WI38 (cell line): ENCODE measurements at regions not wholly inside any gene's neighbourhood (a gene's known extent, or its start where the extent isn't known, plus 50 kb on each side); places are given as distances from the start of the nearest gene placed in this dataset.
"Not testable (repeated sequence)": the region's sequence is repeated elsewhere in the genome, so short reads cannot be mapped to it uniquely, and the experiment has no call there.

ENCODE experiments used
- H3K4me3 ChIP-seq: 2 replicates; pipeline ENCODE4 v1.5.1; 2011; ENCODE audit warnings: low read depth, mild to moderate bottlenecking, control low read depth, low read length
- TF ChIP-seq, protein P1 (sequence below): IDR thresholded peaks from 2 replicates; pipeline ENCODE4 v1.5.1; 2012; ENCODE audit warnings: low read depth, mild to moderate bottlenecking, control low read depth, low read length

DNA sequence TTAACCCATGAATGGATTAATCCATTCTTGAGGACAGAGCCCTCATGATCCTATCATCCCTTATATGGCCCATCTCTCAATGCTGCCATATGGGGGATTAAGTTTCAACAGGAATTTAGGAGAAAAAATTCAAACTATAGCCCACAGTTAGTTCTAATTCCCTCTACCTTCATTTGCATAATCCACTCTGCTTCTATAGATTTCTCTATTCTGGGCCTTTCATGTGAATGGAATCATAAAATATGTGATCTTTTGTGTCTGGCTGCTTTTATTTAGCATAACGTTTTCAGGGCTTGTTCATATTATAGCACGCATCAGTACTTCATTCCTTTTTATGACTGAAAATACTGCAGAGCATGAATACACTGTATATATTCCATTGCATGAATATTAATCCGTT is 55.4 kb downstream of the CTSL start:
- no peak overlapping the region for H3K4me3 ChIP-seq
- TF ChIP-seq, protein P1, sequence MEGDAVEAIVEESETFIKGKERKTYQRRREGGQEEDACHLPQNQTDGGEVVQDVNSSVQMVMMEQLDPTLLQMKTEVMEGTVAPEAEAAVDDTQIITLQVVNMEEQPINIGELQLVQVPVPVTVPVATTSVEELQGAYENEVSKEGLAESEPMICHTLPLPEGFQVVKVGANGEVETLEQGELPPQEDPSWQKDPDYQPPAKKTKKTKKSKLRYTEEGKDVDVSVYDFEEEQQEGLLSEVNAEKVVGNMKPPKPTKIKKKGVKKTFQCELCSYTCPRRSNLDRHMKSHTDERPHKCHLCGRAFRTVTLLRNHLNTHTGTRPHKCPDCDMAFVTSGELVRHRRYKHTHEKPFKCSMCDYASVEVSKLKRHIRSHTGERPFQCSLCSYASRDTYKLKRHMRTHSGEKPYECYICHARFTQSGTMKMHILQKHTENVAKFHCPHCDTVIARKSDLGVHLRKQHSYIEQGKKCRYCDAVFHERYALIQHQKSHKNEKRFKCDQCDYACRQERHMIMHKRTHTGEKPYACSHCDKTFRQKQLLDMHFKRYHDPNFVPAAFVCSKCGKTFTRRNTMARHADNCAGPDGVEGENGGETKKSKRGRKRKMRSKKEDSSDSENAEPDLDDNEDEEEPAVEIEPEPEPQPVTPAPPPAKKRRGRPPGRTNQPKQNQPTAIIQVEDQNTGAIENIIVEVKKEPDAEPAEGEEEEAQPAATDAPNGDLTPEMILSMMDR, result no peak

DNA sequence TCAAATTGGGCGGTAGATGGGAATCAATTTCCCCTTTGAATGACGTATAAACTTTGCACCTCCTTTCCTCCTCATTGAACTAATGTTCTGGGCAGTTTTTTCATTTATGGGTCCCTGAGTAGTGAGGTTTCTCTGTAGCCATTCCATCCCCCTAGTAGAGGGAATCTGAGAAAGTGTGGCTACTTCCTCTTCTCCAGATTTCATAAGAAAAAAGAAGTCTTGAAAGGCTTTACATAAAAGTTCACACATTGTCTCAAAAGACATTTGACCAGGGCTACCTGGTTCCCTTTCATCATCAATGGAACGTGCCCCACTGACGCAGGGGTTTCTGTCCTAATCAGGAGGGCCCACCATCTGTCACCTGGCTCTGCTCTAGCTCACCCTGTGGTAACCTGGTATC is 57.3 kb downstream of the CTSL start:
- H3K4me3 ChIP-seq, result no peak overlapping the region
- TF ChIP-seq, protein P1, result no peak

DNA sequence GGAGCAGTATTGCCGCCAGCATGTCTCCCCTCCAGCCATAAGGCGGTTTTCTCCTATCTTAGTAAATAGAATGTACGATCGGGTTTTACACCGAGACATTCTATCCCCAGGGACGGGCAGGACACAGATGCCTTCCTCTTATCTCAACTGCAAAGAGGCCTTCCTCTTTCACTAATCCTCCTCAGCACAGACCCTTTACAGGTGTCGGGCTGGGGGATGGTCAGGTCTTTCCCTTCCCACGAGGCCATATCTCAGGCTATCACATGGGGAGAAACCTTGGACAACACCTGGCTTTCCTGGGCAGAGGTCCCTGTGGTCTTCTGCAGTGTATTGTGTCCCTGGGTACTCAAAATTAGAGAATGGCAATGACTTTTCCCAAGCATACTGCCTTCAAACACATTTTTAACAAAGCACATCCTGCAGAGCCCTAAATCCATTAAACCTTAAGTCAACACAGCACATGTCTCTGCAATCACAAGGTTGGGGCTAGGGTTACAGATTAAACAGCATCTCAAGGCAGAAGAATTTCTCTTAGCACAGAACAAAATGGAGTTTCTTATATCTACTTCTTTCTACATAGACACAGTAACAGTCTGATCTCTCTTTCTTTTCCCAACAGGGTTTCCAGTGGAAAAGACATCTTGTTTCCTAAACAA is 59.5 kb downstream of the CTSL start:
- H3K4me3 ChIP-seq, result not testable (repeated sequence)

DNA sequence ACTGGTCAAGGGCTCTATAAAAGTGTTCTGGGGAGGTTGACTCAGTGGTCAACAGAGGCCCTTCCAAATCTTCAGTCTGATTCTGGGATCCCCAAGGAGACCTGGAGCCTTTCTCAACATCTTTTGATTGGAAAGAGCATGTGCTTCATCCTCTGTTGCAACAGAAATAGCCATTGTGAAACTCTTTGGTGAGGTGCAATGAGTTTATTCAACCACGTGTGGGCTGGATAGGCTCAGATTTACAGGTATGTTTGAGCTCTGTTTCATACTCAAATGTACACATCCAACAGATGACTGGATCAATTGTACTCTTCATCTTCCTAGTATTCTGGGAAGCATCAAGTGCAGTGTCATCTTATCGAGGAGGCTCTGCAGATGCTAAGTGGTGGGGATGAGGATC is 60.5 kb downstream of the CTSL start:
- no peak overlapping the region for H3K4me3 ChIP-seq
- TF ChIP-seq, protein P1, result no peak

DNA sequence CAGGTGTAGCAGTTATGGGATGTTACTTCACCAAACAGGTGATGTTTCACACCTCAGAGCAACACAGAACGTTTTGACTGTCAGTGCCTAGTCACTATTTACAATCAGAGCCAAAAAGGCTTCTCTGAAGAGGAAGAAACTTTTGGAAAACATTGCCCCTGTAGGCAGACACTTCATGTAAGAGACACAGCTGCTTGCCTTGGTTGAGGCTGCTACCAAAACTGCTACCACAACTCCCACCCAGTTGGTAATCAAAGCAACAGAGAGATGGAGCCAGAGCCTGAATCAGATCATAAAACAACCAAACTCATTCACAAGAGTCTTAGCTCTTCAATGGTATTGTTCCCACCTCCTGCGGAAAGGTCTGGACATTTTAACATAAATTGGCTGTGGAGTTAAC is 61.0 kb downstream of the CTSL start:
- TF ChIP-seq, protein P1, result no peak
- H3K4me3 ChIP-seq, result no peak overlapping the region

DNA sequence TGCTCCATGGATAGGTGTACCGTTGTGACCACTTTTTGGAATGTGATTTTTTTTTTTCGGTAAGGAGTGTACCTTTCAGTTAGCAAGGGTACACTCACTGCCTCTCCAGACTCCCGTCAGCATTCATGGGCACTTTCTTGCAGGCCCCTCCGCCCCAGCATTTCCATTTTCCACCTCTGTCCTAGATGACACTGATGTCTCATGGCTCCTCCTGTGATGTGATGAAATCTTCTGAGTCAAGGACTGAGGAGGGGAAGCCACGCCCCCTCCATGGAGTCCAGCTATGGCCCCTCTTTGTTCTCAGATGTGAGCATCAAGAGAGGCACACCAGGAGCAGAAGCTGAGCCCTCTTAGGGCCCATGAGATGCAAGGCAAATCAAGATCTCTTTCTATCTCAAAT is 61.8 kb downstream of the CTSL start:
- no peak overlapping the region for H3K4me3 ChIP-seq
- TF ChIP-seq, protein P1, result no peak

DNA sequence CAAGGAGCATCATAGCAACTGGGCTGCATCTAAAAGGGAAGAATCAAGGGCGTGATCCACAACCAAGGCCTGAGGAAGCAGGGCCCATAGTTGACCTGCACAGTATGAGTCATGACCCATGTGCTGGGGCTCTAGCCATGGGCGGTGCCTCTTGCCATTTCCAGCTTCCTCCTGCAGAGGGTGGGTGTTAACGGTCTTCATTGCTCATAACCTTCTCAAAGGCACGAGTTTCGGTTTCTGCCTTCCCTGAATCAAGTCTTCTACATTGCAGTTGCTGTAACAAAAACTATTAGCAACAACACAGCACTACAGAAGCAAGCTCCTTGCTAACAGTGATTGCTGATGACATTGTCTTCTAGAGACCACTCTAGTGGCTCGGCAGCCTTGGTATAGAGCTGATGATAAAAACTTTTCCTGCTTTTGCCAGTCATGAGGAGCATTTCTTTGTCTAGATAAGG is 66.9 kb downstream of the CTSL start:
- TF ChIP-seq, protein P1, result peak; percentile 31; the same call in 1 of the 2 replicates
- no peak overlapping the region for H3K4me3 ChIP-seq

DNA sequence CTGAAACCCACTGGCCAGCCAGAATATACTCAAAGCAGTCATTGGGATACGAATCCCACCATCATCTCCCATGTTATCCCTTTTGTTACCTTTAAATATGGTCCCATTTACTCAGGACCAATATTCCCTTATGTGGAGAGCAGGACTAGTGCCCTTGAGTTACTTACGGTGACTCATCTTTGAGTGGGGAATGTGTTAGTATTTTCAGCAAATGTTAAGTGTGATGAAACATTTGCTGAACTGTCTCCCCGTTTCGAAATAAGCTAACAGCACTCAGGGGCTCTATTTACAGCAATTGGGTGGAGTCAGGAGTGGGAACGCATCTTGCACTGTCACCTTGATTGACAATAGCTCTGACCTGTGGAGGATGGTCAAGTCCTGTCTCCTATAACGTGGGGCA is 67.4 kb downstream of the CTSL start:
- TF ChIP-seq, protein P1, result no peak

More for the DNA sequence above, 67.4 kb downstream of the CTSL start:
- no peak overlapping the region for H3K4me3 ChIP-seq
